HTR-8/SVneo (cell line): ENCODE measurements at regions not wholly inside any gene's neighbourhood (a gene's known extent, or its start where the extent isn't known, plus 50 kb on each side); places are given as distances from the start of the nearest gene placed in this dataset.

Source experiments
- DNase-seq: peaks from one replicate; pipeline ENCODE4 v3.0.0; 2011; ENCODE audit warnings: low spot score, mixed read lengths; ENCODE audit not compliant: insufficient read length
- FAIRE-seq: peaks from 2 replicates; lab custom pipeline; 2011; peaks lifted over from hg19 to GRCh38; lab: Jason Lieb, UNC

DNA sequence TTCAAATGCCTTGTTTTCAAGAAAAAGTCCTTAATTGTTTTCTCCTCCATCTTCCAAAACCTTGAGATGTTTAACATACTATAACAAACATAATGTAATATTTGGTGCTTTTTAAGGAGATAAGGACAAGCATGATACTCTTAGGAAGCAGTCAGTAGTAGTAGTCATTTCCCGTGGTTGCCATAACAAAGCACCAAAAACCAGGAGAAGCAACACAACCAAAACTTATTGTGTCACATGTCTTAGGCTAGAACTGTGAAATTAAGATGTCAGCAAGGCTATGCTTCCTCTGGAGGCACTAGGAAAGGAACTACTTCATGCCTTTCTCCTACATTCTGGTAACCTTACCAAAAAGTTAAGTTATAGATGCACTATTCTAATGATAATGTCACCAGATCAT, 106.8 kb downstream of the MBL2 start:
- DNase-seq = no peak
- no peak for FAIRE-seq

DNA sequence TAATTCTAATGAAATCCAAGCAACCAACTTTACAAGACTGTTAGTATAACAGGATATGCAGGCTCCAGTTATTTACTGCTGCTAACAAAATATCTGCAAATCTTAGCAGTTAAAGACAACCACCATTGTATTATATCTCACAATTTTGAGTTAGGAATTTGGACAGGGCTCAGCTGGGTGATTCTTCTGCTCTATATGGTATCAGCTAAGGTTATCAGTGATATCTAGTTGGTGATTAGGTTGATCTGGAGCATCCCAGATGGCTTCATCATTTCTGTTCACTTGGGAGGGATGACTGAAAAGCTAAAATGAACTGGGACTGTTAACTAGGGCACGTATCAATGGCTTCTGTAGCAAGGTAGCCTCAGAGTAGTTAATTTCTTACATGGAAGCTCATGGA, 105.7 kb downstream of the MBL2 start:
- no peak for FAIRE-seq
- DNase-seq = no peak

- DNase-seq = no peak
- FAIRE-seq = no peak
These were observed 104.6 kb downstream of the MBL2 start for GRCh38 chr10:52668024-52668423.

GRCh38 chr10:52672880-52673279, 99.7 kb downstream of the MBL2 start:
- DNase-seq = no peak
- no peak for FAIRE-seq

DNA sequence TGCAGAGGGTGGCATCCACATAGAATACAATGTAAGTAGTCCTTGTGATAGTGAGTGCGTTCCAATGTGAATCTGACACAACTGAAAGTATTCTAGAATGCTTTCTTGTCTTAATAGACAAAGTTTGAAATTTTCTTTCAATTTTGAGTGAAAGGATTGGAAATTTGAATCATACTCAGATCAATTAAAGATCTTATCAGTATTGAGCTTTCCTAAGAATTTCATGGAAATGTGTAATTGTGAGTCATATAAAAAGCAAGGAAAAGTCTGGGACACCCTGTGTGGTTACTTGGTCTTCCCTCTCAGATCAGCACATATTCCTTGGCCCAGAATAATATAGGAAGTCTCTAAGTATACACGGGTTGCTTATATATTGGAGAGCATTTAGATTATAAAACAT, 99.1 kb downstream of the MBL2 start:
- no peak for DNase-seq
- FAIRE-seq = no peak

DNA sequence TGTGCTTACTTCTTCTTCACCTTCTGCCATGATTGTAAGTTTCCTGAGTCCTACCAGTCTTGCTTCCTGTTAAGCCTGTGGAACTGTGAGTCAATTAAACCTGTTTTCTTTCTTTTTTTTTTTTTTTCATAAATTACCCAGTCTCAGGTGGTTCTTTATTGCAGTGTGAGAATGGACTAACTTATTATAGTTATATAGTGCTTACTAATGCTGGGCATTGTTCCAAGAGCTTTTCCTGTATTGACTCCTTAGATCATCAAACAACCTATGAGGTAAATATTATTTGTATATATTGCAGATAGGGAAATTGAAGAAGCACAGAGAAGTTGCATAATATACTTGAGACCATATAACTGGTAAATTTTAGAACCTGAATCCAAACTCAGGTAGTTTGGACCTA, 98.1 kb downstream of the MBL2 start:
- no peak for FAIRE-seq
- no peak for DNase-seq

- DNase-seq (no peak), FAIRE-seq (no peak)
These were observed 95.5 kb downstream of the MBL2 start for GRCh38 chr10:52677086-52677485.

- FAIRE-seq = no peak
- no peak for DNase-seq
These were observed 94.0 kb downstream of the MBL2 start for GRCh38 chr10:52678611-52679010.

DNA sequence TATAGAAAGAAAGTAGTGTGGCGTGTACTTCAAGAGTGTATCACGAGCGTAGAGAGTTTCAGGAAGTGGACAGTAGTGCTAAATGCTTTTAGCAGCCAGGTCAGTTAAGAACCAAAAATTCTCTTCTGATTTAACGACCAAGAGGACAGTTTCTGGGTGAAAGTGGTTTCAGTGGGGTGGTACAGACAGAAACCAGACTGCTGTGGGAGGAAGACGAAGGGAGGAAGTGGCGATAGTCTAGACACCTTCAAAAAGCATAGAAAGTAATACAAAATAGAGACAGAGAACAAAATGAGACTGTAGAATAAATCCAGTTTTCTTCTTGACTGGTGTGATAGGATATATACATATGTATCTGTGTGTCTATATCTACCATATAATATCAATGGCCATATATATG, 93.5 kb downstream of the MBL2 start:
- no peak for DNase-seq

GRCh38 chr10:52682766-52683165, 89.8 kb downstream of the MBL2 start:
- FAIRE-seq (no peak), DNase-seq (no peak)

More for the DNA sequence above, 93.5 kb downstream of the MBL2 start:
- FAIRE-seq = no peak

- no peak for DNase-seq
- no peak for FAIRE-seq
These were observed 88.8 kb downstream of the MBL2 start for GRCh38 chr10:52683776-52684175.

- FAIRE-seq = no peak
These were observed 83.7 kb downstream of the MBL2 start for GRCh38 chr10:52688899-52689298.

DNA sequence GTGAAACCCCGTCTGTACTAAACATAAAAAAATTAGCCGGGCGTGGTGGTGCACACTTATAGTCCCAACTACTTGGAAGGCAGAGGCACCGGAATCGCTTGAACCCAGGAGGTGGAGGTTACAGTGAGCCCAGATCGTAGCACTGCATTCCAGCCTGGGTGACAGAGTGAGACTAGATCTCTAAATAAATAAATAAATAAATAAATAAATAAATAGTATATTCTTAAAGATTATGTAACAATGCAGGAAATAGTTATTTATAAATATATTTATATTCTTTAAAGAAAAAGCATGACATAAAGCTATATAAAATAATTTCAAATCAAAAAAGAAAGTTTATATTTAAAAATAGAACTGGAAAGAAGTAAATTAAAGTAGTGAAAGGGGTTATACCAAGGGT, 76.4 kb downstream of the MBL2 start:
- DNase-seq (no peak), FAIRE-seq (no peak)

More at GRCh38 chr10:52688899-52689298, 83.7 kb downstream of the MBL2 start:
- no peak for DNase-seq

DNA sequence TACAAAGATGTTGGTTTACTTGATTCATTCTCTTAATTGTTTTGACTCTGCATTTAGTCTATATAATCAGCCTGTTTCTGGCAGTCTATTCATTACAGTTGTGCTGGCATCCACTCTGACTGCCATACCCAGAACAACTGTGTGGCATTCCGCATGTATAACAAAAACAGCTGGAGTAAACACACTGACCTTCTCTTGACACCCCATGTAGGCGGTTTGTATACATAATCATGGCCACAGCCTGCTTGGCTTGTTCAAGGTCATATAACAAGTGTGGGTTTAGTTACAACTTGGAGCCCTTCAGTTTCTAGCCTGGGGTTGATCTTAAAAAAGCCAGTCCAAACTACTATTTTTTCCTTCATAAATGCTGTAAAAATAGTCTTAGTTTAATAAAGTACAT, 70.9 kb downstream of the MBL2 start:
- FAIRE-seq = no peak
- no peak for DNase-seq

GRCh38 chr10:52703451-52703850, 69.1 kb downstream of the MBL2 start:
- DNase-seq (no peak), FAIRE-seq (no peak)

DNA sequence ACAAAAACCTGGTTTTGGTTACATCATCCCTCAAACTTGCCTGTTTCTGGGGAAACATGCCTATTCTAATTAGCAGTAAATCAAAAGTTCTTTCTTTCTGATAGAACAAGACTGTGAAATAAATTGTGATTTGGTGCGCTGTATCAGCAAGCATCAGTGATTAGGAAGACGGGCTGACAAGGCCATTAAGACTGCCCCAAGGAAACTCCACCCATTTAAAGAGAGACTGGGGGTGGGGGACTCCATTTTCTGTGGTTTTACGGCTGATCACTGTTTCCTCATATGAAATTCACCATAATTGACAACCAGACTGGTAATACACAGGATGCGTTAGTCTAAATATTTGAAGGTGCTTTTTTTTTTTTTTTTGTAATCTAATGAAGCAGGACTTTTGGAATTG, 68.7 kb downstream of the MBL2 start:
- peak; percentile 29 for DNase-seq
- FAIRE-seq = no peak

- FAIRE-seq = no peak
These were observed 66.1 kb downstream of the MBL2 start for GRCh38 chr10:52706332-52707070.

More at GRCh38 chr10:52706332-52707070, 66.1 kb downstream of the MBL2 start:
- no peak for DNase-seq
